GM18517 (cell line): ENCODE measurements at regions not wholly inside any gene's neighbourhood (a gene's known extent, or its start where the extent isn't known, plus 50 kb on each side); places are given as distances from the start of the nearest gene placed in this dataset.

ENCODE experiments used
- ATAC-seq: cut with Tn5 transposase; IDR thresholded peaks from one replicate; pipeline ENCODE4 v1.9.1; 2021; ENCODE audit warnings: mild to moderate bottlenecking, moderate library complexity; ENCODE audit not compliant: unreplicated experiment

DNA sequence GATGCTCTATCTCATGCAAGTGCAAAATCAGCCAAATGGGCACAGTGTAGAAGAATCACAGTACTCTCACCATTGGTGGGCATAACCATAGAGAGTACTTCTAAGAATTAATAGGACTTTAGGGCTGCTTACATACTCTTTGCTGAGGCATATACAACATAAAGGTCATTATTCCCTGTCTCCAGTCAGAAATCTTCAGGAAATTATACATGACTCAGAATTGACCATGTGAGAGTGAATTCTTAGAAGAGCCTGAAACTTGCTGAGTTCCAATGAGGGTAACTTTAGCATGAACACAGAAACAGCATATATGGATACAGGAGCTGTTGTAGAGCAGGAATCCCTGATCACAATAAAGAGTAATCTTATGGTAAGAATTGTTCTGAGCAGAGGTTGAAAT lies 498.7 kb downstream of the TENT5A start:
- ATAC-seq = no peak

DNA sequence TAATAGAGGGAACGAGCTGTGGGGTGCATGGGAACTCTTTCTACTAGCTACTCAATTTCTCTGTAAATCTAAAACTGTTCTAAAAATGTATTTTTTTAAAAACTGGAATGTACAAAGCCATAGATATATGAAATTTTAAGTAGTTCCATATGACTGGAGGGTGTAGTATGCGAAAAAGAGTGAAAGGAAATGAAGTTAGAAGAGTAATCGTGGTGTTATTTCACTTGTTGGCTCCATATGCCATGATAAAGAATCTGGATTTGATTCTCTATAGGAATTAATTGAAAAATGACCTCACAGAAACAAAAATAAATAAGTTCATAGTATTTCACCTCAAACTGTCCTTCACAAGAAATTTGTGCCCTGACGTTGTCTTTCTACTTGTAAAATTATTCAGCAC lies 500.2 kb downstream of the TENT5A start:
- ATAC-seq = no peak

DNA sequence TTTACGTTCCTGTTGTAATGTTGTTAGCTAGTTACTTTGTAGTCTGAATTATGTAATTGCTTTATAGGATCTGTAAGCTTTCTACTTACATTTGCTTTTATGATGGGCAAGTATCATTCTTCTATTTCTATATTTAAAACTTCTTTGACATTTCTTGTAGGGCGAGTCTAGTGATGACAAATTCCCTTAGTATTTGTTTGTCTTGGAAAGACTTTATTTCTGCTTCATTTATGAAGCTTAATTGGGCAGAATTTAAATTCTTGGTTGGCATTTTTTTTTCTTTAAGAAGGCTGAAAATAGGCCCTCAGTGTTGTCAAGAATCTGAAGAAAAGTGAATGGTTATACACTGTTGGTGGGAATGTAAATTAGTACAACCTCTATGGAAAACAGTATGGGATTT lies 506.3 kb downstream of the TENT5A start:
- ATAC-seq = no peak

- no peak for ATAC-seq
Measured at GRCh38 chr6:81242624-81243023, 509.9 kb downstream of the TENT5A start.

GRCh38 chr6:81241126-81242041 lies 511.1 kb downstream of the TENT5A start:
- no peak for ATAC-seq

GRCh38 chr6:81238390-81238789 lies 514.1 kb downstream of the TENT5A start:
- no peak for ATAC-seq

- ATAC-seq = no peak
Measured at GRCh38 chr6:81237226-81237625, 515.3 kb downstream of the TENT5A start.

GRCh38 chr6:81235512-81235911 lies 517.0 kb downstream of the TENT5A start:
- ATAC-seq = no peak

DNA sequence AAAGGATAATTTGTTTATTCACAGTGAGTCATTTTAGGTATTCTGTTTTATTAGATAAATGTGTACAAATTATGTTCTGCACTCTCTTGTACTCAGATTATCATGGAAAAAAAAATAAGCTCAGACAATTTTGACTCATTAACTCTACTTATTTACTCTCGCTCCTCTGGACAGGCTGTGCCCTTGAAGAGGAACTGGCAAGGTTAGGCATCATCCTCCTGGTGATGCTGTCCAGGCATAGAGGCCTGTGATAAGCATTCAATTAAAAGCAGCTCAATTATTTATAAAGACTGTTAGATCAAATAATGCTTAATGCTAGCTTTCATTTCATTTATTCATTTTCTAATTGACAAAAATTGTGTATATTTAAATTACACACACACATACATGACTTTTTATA lies 518.5 kb downstream of the TENT5A start:
- ATAC-seq = no peak

GRCh38 chr6:81228912-81229555 lies 523.4 kb downstream of the TENT5A start:
- ATAC-seq = no peak

DNA sequence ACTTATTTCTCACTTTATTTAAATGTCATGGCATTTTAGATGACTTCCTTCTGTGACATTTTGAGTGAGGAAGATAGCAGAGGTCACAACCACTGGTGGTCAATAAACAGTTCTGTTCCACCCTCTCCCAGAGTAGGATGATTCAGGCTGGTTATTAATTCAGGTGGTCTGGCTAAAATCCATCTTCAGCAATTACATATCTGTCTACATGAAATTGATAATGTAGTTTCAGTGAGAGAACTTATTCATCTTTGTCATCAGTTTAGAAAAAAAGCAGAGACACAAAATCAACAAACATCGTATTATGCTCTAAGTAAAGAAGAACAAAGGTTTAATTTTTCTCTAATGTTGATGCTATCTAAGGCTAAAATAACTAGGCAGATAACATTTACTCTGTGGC lies 525.5 kb downstream of the TENT5A start:
- ATAC-seq = no peak

- no peak for ATAC-seq
Measured at GRCh38 chr6:81216668-81217067, 535.8 kb downstream of the TENT5A start.

- ATAC-seq = no peak
Measured at GRCh38 chr6:81215092-81215432, 537.4 kb downstream of the TENT5A start.

DNA sequence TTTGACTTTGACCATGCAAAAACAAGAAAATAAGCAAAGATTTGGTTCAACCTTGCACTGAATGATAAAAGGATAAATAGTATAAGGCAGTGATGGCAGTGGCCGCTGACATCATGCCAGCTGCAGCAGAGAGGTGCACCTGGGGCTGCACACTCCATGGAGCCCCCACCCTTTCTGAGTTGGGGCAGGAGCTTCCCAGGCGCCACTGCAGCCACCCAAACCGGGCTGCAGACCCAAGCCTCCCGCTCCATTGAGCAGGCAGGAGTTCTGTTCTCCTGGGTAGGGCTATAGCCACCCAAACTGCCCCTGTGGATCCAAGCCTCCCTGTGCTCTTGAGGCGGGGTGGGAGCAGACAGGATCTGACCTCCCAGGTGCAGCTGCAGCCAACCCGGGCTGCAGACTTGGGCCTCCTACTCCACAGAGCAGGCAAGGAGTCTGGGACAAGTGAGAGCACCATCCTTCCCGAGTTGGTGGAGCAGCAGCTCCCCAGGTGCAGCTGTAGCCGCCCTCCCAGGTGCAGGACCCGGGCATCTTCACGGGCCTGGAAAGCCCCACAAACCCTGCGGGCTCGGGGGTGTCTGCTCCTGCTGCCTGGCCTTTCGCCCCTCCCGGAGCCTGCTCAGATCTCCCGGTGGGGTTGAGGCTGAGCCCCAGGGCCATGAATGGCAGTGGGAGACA lies 537.9 kb downstream of the TENT5A start:
- no peak for ATAC-seq

- ATAC-seq = no peak
Measured at GRCh38 chr6:81204731-81205130, 547.8 kb downstream of the TENT5A start.

GRCh38 chr6:81194374-81194773 lies 558.1 kb downstream of the TENT5A start:
- no peak for ATAC-seq

DNA sequence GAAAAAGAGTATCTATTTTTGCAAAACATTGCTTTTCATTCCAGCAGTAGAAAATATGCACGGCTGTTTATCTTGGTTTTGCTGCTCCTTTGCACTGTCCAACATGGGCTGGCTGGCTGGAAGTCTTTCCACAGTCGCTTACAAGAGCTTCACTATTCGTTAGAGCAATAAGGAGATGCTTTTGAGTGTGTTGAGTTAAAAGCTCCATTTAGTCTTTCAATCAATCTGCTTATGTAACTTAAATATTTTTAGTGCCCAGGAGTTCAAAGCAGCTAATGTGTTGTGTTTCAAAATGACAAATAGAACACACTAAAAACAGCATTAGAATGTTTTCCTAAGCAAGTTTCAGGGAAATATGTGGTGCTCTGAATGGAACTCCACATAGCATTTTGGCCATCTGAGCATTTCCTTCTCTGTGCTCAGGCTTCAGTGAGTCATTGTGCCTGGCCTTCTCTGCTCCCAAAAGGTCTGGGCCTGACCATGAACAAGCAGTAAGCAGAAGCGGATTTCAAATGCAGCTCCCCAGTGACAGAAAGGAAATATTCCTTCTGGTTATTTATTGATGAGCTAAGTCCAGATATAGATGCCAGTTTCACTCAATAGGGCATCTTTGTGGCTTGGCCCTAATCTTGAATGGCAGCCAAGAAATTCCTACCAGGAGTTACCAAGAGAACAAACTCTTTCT lies 580.3 kb downstream of the TENT5A start:
- no peak for ATAC-seq

DNA sequence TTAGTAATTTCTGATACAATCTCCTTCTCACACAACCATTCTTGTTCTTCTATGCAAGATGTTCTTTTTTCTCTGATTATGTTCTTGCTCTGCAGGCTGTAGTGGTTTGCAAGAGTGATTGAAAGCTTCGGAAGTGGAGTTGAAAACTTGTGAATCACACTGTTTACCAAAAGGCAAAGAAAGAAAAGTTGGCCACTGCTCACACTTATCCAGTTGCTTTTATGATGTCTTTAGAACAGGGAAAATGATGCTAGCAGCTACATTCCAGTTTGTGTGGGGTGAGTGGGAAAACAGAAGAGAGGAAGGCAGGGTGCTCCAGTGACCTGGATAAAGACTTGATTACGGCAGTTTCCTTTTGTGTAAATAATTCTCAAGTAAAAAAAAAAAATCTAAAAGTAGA lies 583.3 kb downstream of the TENT5A start:
- no peak for ATAC-seq

DNA sequence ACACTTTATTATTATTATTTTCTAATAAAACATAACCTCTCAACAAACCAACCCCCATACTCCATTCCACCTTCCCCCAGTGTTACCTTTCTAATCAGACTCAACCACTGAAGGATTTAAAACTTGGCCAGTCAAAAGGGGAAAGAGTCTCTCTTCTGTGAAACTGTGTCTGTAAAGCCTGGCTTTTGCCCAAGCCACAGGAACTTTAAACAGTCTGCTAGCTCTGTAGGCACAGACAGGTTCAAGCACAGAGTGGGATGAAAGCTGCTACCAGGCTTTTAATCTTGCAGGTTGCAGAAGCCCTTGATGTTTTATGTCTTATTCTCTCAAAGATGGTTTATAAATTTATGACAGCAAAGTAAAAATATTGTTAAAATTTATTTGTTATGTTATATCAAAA lies 585.7 kb downstream of the TENT5A start:
- no peak for ATAC-seq

- ATAC-seq = no peak
Measured at GRCh38 chr6:81158956-81159355, 593.5 kb downstream of the TENT5A start.

DNA sequence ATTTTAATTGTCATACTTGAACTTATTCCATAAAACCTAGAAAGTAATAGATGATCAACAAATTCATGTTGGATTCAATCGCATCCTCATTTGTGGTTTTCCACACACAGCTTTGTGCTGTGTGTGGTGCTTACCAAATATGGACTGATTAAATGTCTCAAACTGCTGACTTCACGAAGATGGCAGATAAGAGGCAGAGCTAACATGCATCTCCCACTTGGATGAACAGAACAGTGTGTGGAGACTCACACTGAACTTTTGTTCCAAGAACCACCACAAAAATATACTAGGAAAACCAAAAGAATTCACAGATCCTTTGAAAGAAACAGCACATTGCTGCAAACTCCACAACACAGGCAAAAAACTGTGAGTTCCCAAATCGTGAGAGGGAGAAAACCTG lies 603.7 kb downstream of the TENT5A start:
- no peak for ATAC-seq
